H7 (cell line): ENCODE measurements at regions not wholly inside any gene's neighbourhood (a gene's known extent, or its start where the extent isn't known, plus 50 kb on each side); places are given as distances from the start of the nearest gene placed in this dataset.

Experiments
- DNase-seq: peaks from one replicate; pipeline ENCODE4 v3.0.0; 2012
- H3K27me3 ChIP-seq: 2 replicates; pipeline ENCODE4 v1.6.0; 2011; ENCODE audit warnings: mild to moderate bottlenecking, low read length; ENCODE audit not compliant: control insufficient read depth, insufficient read depth
- H3K36me3 ChIP-seq: replicated peaks from 2 replicates; pipeline ENCODE4 v1.5.1; 2011; ENCODE audit warnings: low read length; ENCODE audit not compliant: control insufficient read depth, insufficient read depth
- H3K4me3 ChIP-seq: 2 replicates; pipeline ENCODE4 v1.5.1; 2011; ENCODE audit warnings: low read depth, mild to moderate bottlenecking, control low read depth, low read length, moderate library complexity; ENCODE audit not compliant: insufficient read depth

GRCh38 chr9:10674586-10674985 is 61.8 kb upstream of the PTPRD start:
- Histone ChIP-seq H3K36me3 (no peaks in the 10 kb centered on the region), H3K27me3 (no peaks in the 10 kb centered on the region), H3K4me3 (no peak overlapping the region)
- no peak for DNase-seq

DNA sequence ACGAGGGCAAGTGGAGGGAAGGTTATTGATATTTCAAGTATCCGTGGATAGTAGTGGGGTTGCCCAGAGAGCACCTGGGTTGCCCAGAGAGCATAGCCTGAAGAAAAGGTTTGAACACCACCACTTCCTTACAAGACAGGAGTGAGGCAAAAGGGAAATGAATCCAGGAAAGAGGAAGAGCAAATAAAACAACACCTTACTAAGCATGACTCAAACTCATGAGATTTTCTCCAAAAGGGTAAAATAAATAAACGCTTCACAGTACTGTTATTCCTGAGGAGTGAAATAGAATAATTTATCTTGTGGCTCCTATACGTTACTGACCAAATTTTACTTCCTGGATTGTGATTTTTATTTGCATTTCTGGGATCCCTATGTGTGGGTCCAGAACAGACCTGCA is 65.2 kb upstream of the PTPRD start:
- Histone ChIP-seq H3K36me3 (no peaks in the 10 kb centered on the region), H3K4me3 (no peak overlapping the region), H3K27me3 (no peaks in the 10 kb centered on the region)
- DNase-seq = no peak

GRCh38 chr9:10678790-10679189 is 66.0 kb upstream of the PTPRD start:
- Histone ChIP-seq H3K27me3 (no peaks in the 10 kb centered on the region), H3K36me3 (no peaks in the 10 kb centered on the region), H3K4me3 (no peak overlapping the region)
- DNase-seq = no peak

GRCh38 chr9:10686943-10687342 is 74.1 kb upstream of the PTPRD start:
- Histone ChIP-seq H3K4me3 (no peak overlapping the region), H3K27me3 (no peaks in the 10 kb centered on the region), H3K36me3 (no peaks in the 10 kb centered on the region)
- no peak for DNase-seq

- H3K4me3 ChIP-seq = no peak overlapping the region
- no peak for DNase-seq
- no peaks in the 10 kb centered on the region for H3K27me3 ChIP-seq
Measured at GRCh38 chr9:10690546-10690945, 77.7 kb upstream of the PTPRD start.

DNA sequence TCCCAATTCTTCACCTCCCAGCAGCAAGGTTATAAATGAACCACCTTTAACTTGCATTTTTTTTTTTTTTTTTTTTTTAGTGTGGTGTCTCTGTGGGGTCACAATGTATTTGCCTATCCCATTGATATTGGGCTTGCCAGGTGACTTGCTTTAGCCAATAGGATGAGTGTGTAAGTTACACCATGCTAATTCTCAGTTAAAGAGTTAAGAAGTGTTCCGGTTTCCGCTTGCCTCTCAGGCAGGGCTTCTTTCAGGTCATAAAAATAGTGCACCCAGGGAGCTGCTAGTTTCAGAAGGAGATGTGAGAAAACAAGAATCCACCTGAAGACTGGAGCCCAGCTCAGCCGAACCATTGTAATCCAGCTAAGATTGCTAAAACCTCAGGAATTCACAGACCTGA is 84.2 kb upstream of the PTPRD start:
- H3K36me3 ChIP-seq = no peaks in the 10 kb centered on the region
- H3K4me3 ChIP-seq = no peak overlapping the region
- H3K27me3 ChIP-seq = no peaks in the 10 kb centered on the region
- no peak for DNase-seq

More at GRCh38 chr9:10690546-10690945, 77.7 kb upstream of the PTPRD start:
- no peaks in the 10 kb centered on the region for H3K36me3 ChIP-seq

DNA sequence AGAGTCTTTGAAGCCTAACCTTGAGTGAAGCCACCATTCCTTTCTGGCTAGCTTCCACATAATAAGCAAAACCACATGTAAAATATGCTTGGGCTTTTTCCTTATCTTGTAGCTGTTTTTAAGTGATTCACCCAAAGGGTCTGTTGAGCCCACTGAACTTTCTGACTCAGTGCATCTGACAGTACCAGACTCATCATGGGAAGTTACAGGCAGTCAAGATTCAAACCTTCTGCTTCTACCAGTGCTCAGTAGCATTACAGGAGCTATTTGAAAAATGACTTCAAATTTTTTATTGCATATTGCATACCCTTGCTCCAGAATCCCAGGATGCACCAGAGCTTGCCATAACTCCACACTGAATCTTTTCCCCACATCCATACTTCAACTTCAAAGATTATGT is 87.5 kb upstream of the PTPRD start:
- Histone ChIP-seq H3K4me3 (no peak overlapping the region), H3K36me3 (no peaks in the 10 kb centered on the region), H3K27me3 (no peaks in the 10 kb centered on the region)
- DNase-seq = no peak

DNA sequence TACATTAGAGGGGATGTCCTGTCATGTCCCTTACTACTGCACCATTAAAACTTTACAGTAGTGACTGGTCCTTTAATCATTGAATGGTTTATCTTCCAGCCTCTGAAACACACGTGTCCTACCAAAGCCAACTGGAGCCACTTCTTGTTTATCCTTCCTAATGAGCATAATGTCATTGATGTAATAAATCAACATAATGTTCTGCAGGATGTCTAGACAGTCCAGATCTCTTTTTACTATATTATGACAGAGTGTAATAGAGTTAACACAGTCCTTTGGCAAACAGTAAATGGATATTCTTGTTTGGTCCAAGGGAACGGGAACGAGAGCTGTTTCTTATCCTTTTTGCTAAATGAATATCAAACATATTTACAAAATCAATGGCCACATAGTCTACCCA is 88.1 kb upstream of the PTPRD start:
- no peaks in the 10 kb centered on the region for H3K36me3 ChIP-seq
- DNase-seq = no peak
- no peaks in the 10 kb centered on the region for H3K27me3 ChIP-seq
- H3K4me3 ChIP-seq = no peak overlapping the region

GRCh38 chr9:10701906-10702305 is 89.1 kb upstream of the PTPRD start:
- H3K36me3 ChIP-seq = no peaks in the 10 kb centered on the region
- DNase-seq = no peak
- no peaks in the 10 kb centered on the region for H3K27me3 ChIP-seq
- no peak overlapping the region for H3K4me3 ChIP-seq

DNA sequence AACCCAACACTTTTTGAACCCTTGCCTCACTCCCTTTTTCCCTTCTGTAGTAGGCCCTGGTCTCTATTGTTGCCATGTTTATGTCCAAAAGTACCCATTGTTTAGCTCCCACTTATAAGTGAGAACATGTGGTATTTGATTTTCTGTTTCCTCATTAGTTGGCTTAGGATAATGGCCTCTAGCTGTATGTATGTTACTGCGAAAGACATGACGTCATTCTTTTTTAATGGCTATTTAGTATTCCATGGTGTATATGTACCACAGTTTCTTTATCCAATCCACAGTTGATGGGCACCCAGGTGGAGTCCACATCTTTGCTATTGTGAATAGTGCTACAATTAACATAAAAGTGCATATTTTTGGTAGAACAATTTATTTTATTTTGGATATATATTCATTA is 90.3 kb upstream of the PTPRD start:
- no peaks in the 10 kb centered on the region for H3K27me3 ChIP-seq
- DNase-seq = no peak
- no peak overlapping the region for H3K4me3 ChIP-seq
- H3K36me3 ChIP-seq = no peaks in the 10 kb centered on the region

DNA sequence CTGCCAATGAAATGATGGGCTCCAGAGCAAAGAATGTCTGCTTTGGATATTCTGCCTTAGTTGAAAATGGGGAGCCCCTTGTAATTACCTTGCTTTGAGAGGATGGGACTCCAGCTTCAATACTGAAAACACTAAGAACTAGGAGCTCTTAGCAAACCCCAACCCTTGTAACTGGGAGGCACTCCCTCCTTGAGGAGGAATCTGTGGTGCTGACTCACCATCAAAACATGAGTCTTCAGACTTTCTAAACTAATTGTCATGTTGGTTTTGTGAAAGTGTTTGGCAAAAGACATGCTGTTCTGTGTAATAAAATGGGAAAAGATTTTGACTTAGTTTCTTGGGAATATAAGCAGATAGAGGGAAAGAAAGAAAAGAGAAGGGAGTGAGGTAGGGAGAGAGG is 91.9 kb upstream of the PTPRD start:
- Histone ChIP-seq H3K27me3 (no peaks in the 10 kb centered on the region), H3K36me3 (no peaks in the 10 kb centered on the region), H3K4me3 (no peak overlapping the region)
- DNase-seq = no peak

DNA sequence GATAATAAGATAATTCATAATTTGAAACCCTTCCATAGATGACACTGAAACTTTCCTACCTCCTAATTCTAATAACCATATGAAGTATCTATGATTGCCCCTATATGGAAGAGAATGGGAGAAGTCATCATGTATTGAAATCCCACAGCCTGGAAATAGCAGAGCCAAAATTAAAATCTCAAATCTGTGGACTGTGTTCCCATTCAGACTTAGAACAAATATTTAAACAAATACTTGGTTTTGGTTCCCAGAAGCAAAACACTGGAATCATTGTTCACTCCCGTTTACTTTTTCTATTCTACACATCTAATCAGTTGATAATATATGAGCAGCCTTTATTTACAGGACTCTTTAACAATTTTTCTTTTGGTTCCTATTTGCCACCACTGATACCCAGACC is 92.6 kb upstream of the PTPRD start:
- Histone ChIP-seq H3K4me3 (no peak overlapping the region), H3K27me3 (no peaks in the 10 kb centered on the region), H3K36me3 (no peaks in the 10 kb centered on the region)
- no peak for DNase-seq

DNA sequence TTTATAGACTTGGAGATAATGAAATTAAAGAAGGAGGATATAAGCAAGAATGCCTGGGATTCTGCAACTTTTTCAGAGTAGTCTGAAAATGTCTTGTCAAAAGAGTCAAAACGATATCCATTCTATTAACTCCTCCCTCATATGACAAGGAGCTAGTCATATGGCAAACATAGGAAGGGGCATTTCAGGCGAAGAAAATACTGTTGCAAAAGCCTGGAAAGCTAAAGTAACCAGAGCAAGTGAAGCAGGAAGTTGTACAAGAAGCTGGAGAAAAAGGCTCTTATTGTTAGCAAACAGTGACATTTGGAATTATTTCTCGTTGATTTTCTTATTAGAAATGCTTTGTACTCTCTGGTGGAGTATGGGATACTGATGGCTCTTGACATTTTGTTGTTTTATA is 94.0 kb upstream of the PTPRD start:
- Histone ChIP-seq H3K27me3 (no peaks in the 10 kb centered on the region), H3K36me3 (no peaks in the 10 kb centered on the region), H3K4me3 (no peak overlapping the region)
- DNase-seq = no peak

DNA sequence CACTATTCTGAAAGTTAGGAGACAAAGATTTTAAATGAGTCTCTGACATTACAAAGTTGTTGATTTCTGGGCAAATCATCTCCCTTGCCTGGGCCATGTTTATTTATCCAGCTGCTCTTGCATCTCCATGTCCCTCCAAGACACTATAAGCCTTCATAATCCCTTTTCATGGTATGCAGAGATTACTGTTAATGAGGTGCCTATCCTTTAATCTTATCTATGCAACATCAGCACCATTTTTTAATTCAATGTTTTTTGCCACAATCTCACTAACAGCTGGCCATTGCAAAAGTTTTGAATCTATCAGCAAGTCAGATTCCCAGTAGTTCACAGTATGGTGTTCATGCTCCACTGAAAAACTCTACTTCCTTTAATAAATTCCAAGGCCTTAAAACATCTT is 108.5 kb upstream of the PTPRD start:
- no peak overlapping the region for H3K4me3 ChIP-seq
- DNase-seq = no peak

GRCh38 chr9:10729213-10729612 is 116.4 kb upstream of the PTPRD start:
- Histone ChIP-seq H3K4me3 (no peak overlapping the region), H3K36me3 (no peaks in the 10 kb centered on the region), H3K27me3 (no peaks in the 10 kb centered on the region)
- no peak for DNase-seq

More for the DNA sequence above, 108.5 kb upstream of the PTPRD start:
- Histone ChIP-seq H3K27me3 (no peaks in the 10 kb centered on the region), H3K36me3 (no peaks in the 10 kb centered on the region)

DNA sequence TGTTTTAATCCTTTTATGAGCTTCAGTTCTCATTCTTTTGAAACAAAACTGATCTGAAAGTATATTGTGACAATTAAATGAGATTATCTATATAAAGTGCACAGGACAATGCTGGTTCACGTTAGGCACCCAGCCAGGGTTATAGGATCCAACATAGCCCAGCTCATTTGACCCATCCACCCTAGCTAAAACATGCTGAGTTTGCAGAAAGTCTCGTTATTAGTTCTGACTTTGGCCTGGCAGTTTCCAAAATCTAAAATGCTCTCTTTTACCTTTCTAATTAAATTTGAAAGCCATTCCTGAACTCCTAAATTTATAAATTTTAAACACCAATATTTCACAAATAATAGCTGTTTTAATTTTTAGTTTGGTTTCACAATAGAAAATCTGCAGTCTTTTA is 131.9 kb upstream of the PTPRD start:
- Histone ChIP-seq H3K4me3 (no peak overlapping the region), H3K27me3 (no peaks in the 10 kb centered on the region), H3K36me3 (no peaks in the 10 kb centered on the region)
- no peak for DNase-seq
